Retinal pigment epithelial cell (primary cell): ENCODE measurements at regions not wholly inside any gene's neighbourhood (a gene's known extent, or its start where the extent isn't known, plus 50 kb on each side); places are given as distances from the start of the nearest gene placed in this dataset.
A peak's percentile ranks its signal among the peaks of the same experiment; 100 is the strongest.

Experiments
- DNase-seq: peaks from one replicate; pipeline ENCODE4 v3.0.0-alpha.2; 2010; ENCODE audit warnings: low read depth
- H3K4me3 ChIP-seq: 2 replicates; pipeline ENCODE4 v1.5.1; 2011; ENCODE audit warnings: mild to moderate bottlenecking, low read length, control low read depth, moderate library complexity
- TF ChIP-seq, protein P1 (sequence below): conservative IDR thresholded peaks from 2 replicates; pipeline ENCODE4 v1.5.1; 2011; ENCODE audit warnings: low read depth, low read length, control low read depth, inconsistent platforms

GRCh38 chr12:4107436-4107878 lies 166.1 kb upstream of the CCND2 start:
- no peak for DNase-seq
- TF ChIP-seq, protein P1, sequence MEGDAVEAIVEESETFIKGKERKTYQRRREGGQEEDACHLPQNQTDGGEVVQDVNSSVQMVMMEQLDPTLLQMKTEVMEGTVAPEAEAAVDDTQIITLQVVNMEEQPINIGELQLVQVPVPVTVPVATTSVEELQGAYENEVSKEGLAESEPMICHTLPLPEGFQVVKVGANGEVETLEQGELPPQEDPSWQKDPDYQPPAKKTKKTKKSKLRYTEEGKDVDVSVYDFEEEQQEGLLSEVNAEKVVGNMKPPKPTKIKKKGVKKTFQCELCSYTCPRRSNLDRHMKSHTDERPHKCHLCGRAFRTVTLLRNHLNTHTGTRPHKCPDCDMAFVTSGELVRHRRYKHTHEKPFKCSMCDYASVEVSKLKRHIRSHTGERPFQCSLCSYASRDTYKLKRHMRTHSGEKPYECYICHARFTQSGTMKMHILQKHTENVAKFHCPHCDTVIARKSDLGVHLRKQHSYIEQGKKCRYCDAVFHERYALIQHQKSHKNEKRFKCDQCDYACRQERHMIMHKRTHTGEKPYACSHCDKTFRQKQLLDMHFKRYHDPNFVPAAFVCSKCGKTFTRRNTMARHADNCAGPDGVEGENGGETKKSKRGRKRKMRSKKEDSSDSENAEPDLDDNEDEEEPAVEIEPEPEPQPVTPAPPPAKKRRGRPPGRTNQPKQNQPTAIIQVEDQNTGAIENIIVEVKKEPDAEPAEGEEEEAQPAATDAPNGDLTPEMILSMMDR = peak; percentile 54
- no peak overlapping the region for H3K4me3 ChIP-seq

- DNase-seq = no peak
- no peak overlapping the region for H3K4me3 ChIP-seq
- TF ChIP-seq, protein P1 = no peak
Observed at GRCh38 chr12:4106621-4107020, 166.9 kb upstream of the CCND2 start.

DNA sequence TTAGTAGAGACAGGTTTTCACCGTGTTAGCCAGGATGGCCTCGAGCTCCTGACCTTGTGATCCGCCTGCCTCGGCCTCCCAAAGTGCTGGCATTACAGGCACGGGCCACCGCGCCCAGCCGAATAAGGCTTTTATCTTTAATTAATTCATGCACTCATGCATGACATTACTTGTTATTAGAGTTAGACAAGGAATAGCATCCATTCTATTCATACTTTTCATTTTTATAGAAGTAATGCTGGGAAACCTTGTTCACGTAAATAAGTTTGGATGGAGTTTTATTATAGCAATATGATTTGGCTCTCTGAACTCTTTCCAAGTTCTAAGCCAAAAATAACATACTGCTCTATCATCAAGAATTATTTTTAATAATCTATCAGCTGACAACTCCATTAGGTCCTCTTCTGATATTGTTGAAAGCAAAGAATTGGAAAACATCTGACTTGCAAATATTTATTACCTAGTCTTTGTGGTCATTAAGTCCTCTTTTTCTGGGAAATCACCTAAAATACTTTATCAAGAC lies 168.8 kb upstream of the CCND2 start:
- TF ChIP-seq, protein P1 = no peak
- no peak overlapping the region for H3K4me3 ChIP-seq
- DNase-seq = no peak

DNA sequence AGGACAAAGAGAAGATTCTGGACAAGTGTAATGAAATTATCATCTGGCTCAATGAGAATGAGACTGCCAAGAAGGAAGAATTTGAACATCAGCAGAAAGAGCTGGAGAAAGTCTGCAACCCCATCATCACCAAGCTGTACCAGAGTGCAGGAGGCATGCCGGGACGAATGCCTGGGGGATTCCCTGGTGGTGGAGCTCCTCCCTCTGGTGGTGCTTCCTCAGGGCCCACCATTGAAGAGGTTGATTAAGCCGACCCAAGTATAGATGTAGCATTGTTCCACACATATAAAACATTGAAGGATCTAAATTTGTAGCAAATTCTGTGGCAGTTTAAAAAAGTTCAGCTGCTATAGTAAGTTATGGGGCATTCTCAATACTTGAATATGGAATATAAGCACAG lies 174.3 kb upstream of the CCND2 start:
- TF ChIP-seq, protein P1 = no peak
- no peak for DNase-seq
- H3K4me3 ChIP-seq = no peak overlapping the region

GRCh38 chr12:4091016-4091743 lies 182.4 kb upstream of the CCND2 start:
- no peak overlapping the region for H3K4me3 ChIP-seq
- TF ChIP-seq, protein P1 = no peak
- DNase-seq = no peak

GRCh38 chr12:4089956-4090355 lies 183.6 kb upstream of the CCND2 start:
- TF ChIP-seq, protein P1 = no peak
- no peak overlapping the region for H3K4me3 ChIP-seq
- DNase-seq = no peak

GRCh38 chr12:4089121-4089606 lies 184.4 kb upstream of the CCND2 start:
- no peak for DNase-seq

More at GRCh38 chr12:4089121-4089606, 184.4 kb upstream of the CCND2 start:
- TF ChIP-seq, protein P1 = no peak
- no peak overlapping the region for H3K4me3 ChIP-seq
